Uterus (tissue), 3 donors: ENCODE measurements at regions not wholly inside any gene's neighbourhood (a gene's known extent, or its start where the extent isn't known, plus 50 kb on each side); places are given as distances from the start of the nearest gene placed in this dataset.

Source experiments
- DNase-seq, 2 donors: peaks; one replicate each; pipeline ENCODE4 v3.0.0-alpha.2; 2019 to 2020
- H3K27ac ChIP-seq, 2 donors: fragments of 200-600 bp; sonication (generic); 1 replicate in 1 of 2; 2 replicates in 1 of 2; pipeline ENCODE4 v1.5.1; 2016 to 2018
- H3K27me3 ChIP-seq, 2 donors: fragments of 200-600 bp; sonication (generic); one replicate each; pipeline ENCODE4 v1.5.1; 2018 to 2019; ENCODE audit warnings: control low read depth in 1 of 2
- H3K36me3 ChIP-seq, 2 donors: fragments of 200-600 bp; sonication (generic); one replicate each; pipeline ENCODE4 v1.5.1; 2019; ENCODE audit warnings: control low read depth in 1 of 2
- H3K4me1 ChIP-seq, 2 donors: fragments of 200-600 bp; sonication (generic); one replicate each; pipeline ENCODE4 v1.5.1; 2018 to 2019; ENCODE audit warnings: control low read depth in 1 of 2
- H3K4me3 ChIP-seq, 2 donors: fragments of 200-600 bp; sonication (generic); 1 replicate in 1 of 2; 2 replicates in 1 of 2; pipeline ENCODE4 v1.5.1; 2018 to 2019; ENCODE audit warnings: mild to moderate bottlenecking in 1 of 2
- H3K9me3 ChIP-seq, 2 donors: fragments of 200-600 bp; sonication (generic); one replicate each; pipeline ENCODE4 v1.5.1; 2019; ENCODE audit warnings: control low read depth in 1 of 2
- CTCF ChIP-seq, 4 experiments: fragments of 200-600 bp in 2 of 4; fragments of 450-650 bp in 2 of 4; sonication (generic) in 2 of 4; IDR thresholded peaks; one replicate each; pipeline ENCODE4 v1.5.1; 2016 to 2019; ENCODE audit warnings: antibody characterized with exemption in 4 of 4, mild to moderate bottlenecking in 2 of 4, moderate library complexity in 1 of 4
- POLR2A ChIP-seq, 2 donors: fragments of 450-650 bp; IDR thresholded peaks; one replicate each; pipeline ENCODE4 v1.6.1; 2016; ENCODE audit warnings: antibody characterized with exemption in 2 of 2, mild to moderate bottlenecking in 1 of 2, moderate library complexity in 1 of 2
- intact Hi-C: fragments of 100-400 bp; cut with DNase I; formaldehyde crosslinking; loops from one replicate; pipeline ENCODE4 v1.15.1; 2023; ENCODE audit warnings: low total_unique reads
- donor health status: DM: yes; HTN: yes; CAD: no.

GRCh38 chr3:159339131-159339530, 537.3 kb downstream of the MFSD1 start:
- intact Hi-C loops: no loop called here
- no peak overlapping the region for H3K4me3 ChIP-seq

GRCh38 chr3:159340877-159341500, 539.1 kb downstream of the MFSD1 start:
- H3K36me3 ChIP-seq: no peaks in the 10 kb centered on the region
- H3K9me3 ChIP-seq: no peaks in the 10 kb centered on the region
- no peaks in the 10 kb centered on the region for H3K4me1 ChIP-seq
- no peaks in the 10 kb centered on the region for H3K27me3 ChIP-seq
- no peak overlapping the region for H3K27ac ChIP-seq
- DNase-seq: no peak
- no peak for TF ChIP-seq POLR2A (IDR thresholded peaks at IDR 0.05)
- TF ChIP-seq CTCF (IDR thresholded peaks at IDR 0.05): no peak
- intact Hi-C loops: no loop called here
- H3K4me3 ChIP-seq: no peak overlapping the region

More at GRCh38 chr3:159339131-159339530, 537.3 kb downstream of the MFSD1 start:
- no peaks in the 10 kb centered on the region for H3K9me3 ChIP-seq
- no peaks in the 10 kb centered on the region for H3K36me3 ChIP-seq
- no peak for DNase-seq
- H3K27ac ChIP-seq: no peak overlapping the region
- no peaks in the 10 kb centered on the region for H3K27me3 ChIP-seq
- no peaks in the 10 kb centered on the region for H3K4me1 ChIP-seq
- no peak for TF ChIP-seq POLR2A (IDR thresholded peaks at IDR 0.05)
- no peak for TF ChIP-seq CTCF (IDR thresholded peaks at IDR 0.05)

GRCh38 chr3:159346271-159346903, 544.5 kb downstream of the MFSD1 start:
- no peaks in the 10 kb centered on the region for H3K36me3 ChIP-seq
- H3K4me1 ChIP-seq: no peaks in the 10 kb centered on the region
- TF ChIP-seq CTCF (IDR thresholded peaks at IDR 0.05): no peak
- TF ChIP-seq POLR2A (IDR thresholded peaks at IDR 0.05): no peak
- no peak overlapping the region for H3K4me3 ChIP-seq
- no peaks in the 10 kb centered on the region for H3K27me3 ChIP-seq
- no peaks in the 10 kb centered on the region for H3K9me3 ChIP-seq
- intact Hi-C loops: no loop called here
- H3K27ac ChIP-seq: no peak overlapping the region
- DNase-seq: no peak

GRCh38 chr3:159348431-159348830, 546.6 kb downstream of the MFSD1 start:
- DNase-seq: no peak
- TF ChIP-seq POLR2A (IDR thresholded peaks at IDR 0.05) (no peak), CTCF (IDR thresholded peaks at IDR 0.05) (no peak)
- no peaks in the 10 kb centered on the region for H3K4me1 ChIP-seq
- H3K4me3 ChIP-seq: no peak overlapping the region
- H3K27me3 ChIP-seq: no peaks in the 10 kb centered on the region
- no peaks in the 10 kb centered on the region for H3K9me3 ChIP-seq
- no peak overlapping the region for H3K27ac ChIP-seq
- intact Hi-C loops: no loop called here
- H3K36me3 ChIP-seq: no peaks in the 10 kb centered on the region

GRCh38 chr3:159356606-159357005, 554.8 kb downstream of the MFSD1 start:
- DNase-seq: no peak
- H3K27ac ChIP-seq: no peak overlapping the region
- no peaks in the 10 kb centered on the region for H3K27me3 ChIP-seq
- no peaks in the 10 kb centered on the region for H3K9me3 ChIP-seq
- H3K36me3 ChIP-seq: no peaks in the 10 kb centered on the region
- intact Hi-C loops: no loop called here
- no peaks in the 10 kb centered on the region for H3K4me1 ChIP-seq
- no peak overlapping the region for H3K4me3 ChIP-seq
- TF ChIP-seq POLR2A (IDR thresholded peaks at IDR 0.05) (no peak), CTCF (IDR thresholded peaks at IDR 0.05) (no peak)
